ENCODE measurements at regions not wholly inside any gene's neighbourhood (a gene's known extent, or its start where the extent isn't known, plus 50 kb on each side); places are given as distances from the start of the nearest gene placed in this dataset.

DNA sequence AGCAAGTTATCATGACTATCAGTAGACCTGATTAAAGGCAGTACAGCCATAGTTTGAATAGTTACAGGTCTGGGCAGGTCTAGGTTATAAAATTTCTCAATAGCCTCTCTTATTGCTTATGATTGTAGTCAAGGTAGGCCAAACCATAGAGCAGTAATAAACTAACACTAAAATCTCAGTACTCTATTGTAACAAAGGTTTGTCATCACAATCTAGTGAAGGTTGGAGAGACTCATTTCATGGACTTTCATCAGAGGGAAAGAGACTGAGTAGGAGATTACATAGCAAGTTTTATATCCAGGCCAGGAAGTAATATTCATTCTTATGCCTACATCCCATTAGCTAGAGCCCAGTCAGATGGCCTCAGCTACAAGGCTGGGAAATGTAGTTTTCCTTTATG, 141.0 kb downstream of the ASB9 start:
- H3K9me3 ChIP-seq (ENCODE audit: low read length): no peaks in the 10 kb centered on the region
- in situ Hi-C loops (cut with HindIII; ENCODE audit: extremely low pct_ligation_motif_present, low pct_unique_long_range_greater_than_20kb) (loop anchor here (25.0 kb wide), 1 partner anchor 1042 kb away; no protein-coding TSS in a partner anchor), intact Hi-C loops (cut with micrococcal nuclease; ENCODE audit: unreplicated experiment) (no loop called here)
- H3K4me1 ChIP-seq (ENCODE audit: insufficient read depth, low read length): no peaks in the 10 kb centered on the region
- no peak overlapping the region for H3K27ac ChIP-seq (ENCODE audit: extremely low read length, insufficient read depth, low read length)
- H3K4me2 ChIP-seq (ENCODE audit: low read depth, low read length): no peak overlapping the region
- POLR2A ChIA-PET: no interaction called here
- no peaks in the 10 kb centered on the region for H4K20me1 ChIP-seq (ENCODE audit: insufficient read depth, low read length)
- no peak overlapping the region for H3K9ac ChIP-seq (ENCODE audit: insufficient read depth, low read depth, low read length)
- TF ChIP-seq SMAD9 (CRISPR knock-in tag; IDR thresholded peaks at IDR 0.05): no peak
- no peak for TF ChIP-seq ZNF577 (CRISPR knock-in tag; IDR thresholded peaks at IDR 0.05; ENCODE audit: borderline replicate concordance, low read depth)
- no peak for TF ChIP-seq ZBTB3 (CRISPR knock-in tag; IDR thresholded peaks at IDR 0.05; ENCODE audit: borderline replicate concordance, low read depth)
- TF ChIP-seq NR2F2 (IDR thresholded peaks at IDR 0.05; ENCODE audit: borderline replicate concordance, low read depth): no peak
- no peak for TF ChIP-seq U2AF2 (IDR thresholded peaks at IDR 0.05; ENCODE audit: low read depth, low read length)
- H2AFZ ChIP-seq (ENCODE audit: low read length): no peak overlapping the region
- DNase-seq (ENCODE audit: low spot score) (no peak), FAIRE-seq (no peak), ATAC-seq (no peak)
- H3K79me2 ChIP-seq (ENCODE audit: insufficient read depth, low read length): no peaks in the 10 kb centered on the region
- BruUV-seq (replicated peaks): no TSS peak
- no peaks in the 10 kb centered on the region for H3K36me3 ChIP-seq (replicated peaks in 1 of 2; ENCODE audit: control insufficient read depth in 1 of 2, insufficient read depth in 2 of 2, low read length in 2 of 2)
- CTCF ChIA-PET (ENCODE audit: low intra/inter-chr PET ratio, low total read pairs): no interaction called here
- peaks cover 0 to 1% of the 10 kb centered on the region in 2 experiments; a peak in 1 of 5 replicates for H3K27me3 ChIP-seq (ENCODE audit: control insufficient read depth in 1 of 2, insufficient read depth in 2 of 2, low read length in 2 of 2)
- H3K4me3 ChIP-seq (replicated peaks in 1 of 3; ENCODE audit: insufficient read depth in 1 of 3, low read depth in 2 of 3, low read length in 3 of 3): no peak overlapping the region

DNA sequence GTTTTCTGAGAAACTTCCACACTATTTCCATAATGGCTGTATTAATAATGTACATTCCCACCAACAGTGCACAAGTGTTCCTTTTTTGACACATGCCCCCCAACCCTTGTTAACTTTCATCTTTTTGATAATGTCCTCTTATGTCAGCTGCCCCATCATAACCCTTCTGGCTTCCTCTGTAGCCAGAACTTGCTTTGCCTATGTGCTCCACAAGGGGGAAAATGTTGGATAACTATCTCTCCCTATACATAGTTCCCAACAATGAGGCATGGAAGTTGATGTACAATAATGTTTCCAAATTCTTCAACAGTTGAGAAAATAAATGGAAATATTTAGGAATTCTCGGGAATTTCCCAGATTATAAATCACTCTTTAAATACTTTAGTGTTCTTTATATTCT, 142.9 kb downstream of the ASB9 start:
- in situ Hi-C loops (cut with HindIII; ENCODE audit: extremely low pct_ligation_motif_present, low pct_unique_long_range_greater_than_20kb): loop anchor here (25.0 kb wide), 1 partner anchor 1040 kb away; no protein-coding TSS in a partner anchor
- WGBS (ENCODE audit: low lambda C conversion rate): 0% methylated on average over 1 of the region's 1 CpG
- TF ChIP-seq ARNT2 (CRISPR knock-in tag; IDR thresholded peaks at IDR 0.05; ENCODE audit: low read depth) (no peak), ZNF530 (CRISPR knock-in tag; IDR thresholded peaks at IDR 0.05; ENCODE audit: low read depth) (no peak), RBM39 (IDR thresholded peaks at IDR 0.05; ENCODE audit: low read depth, low read length, poor library complexity, severe bottlenecking) (no peak), ERF (CRISPR knock-in tag; IDR thresholded peaks at IDR 0.05) (no peak), ZNF329 (CRISPR knock-in tag; IDR thresholded peaks at IDR 0.05; ENCODE audit: low read depth) (no peak), CEBPG (CRISPR knock-in tag; IDR thresholded peaks at IDR 0.05) (no peak)
- TF ChIP-seq, protein P1, sequence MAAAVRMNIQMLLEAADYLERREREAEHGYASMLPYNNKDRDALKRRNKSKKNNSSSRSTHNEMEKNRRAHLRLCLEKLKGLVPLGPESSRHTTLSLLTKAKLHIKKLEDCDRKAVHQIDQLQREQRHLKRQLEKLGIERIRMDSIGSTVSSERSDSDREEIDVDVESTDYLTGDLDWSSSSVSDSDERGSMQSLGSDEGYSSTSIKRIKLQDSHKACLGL (CRISPR knock-in tag; IDR thresholded peaks at IDR 0.05): no peak
- Histone ChIP-seq H3K9me3 (ENCODE audit: low read length) (no peaks in the 10 kb centered on the region), H3K27me3 (ENCODE audit: control insufficient read depth in 1 of 2, insufficient read depth in 2 of 2, low read length in 2 of 2) (peaks cover 0 to 1% of the 10 kb centered on the region in 2 experiments; a peak in 1 of 5 replicates), H4K20me1 (ENCODE audit: insufficient read depth, low read length) (no peaks in the 10 kb centered on the region), H3K27ac (ENCODE audit: extremely low read length, insufficient read depth, low read length) (no peak overlapping the region), H3K79me2 (ENCODE audit: insufficient read depth, low read length) (no peaks in the 10 kb centered on the region), H2AFZ (ENCODE audit: low read length) (no peak overlapping the region), H3K9ac (ENCODE audit: insufficient read depth, low read depth, low read length) (no peak overlapping the region), H3K4me3 (replicated peaks in 1 of 3; ENCODE audit: insufficient read depth in 1 of 3, low read depth in 2 of 3, low read length in 3 of 3) (no peak overlapping the region), H3K36me3 (replicated peaks in 1 of 2; ENCODE audit: control insufficient read depth in 1 of 2, insufficient read depth in 2 of 2, low read length in 2 of 2) (no peaks in the 10 kb centered on the region), H3K4me1 (ENCODE audit: insufficient read depth, low read length) (no peaks in the 10 kb centered on the region), H3K4me2 (ENCODE audit: low read depth, low read length) (no peak overlapping the region)
- ATAC-seq (peak; percentile 39; the same call in 1 of the 3 replicates), FAIRE-seq (no peak), DNase-seq (ENCODE audit: low spot score) (no peak)
- CTCF ChIA-PET (ENCODE audit: low intra/inter-chr PET ratio, low total read pairs): no interaction called here
- POLR2A ChIA-PET: no interaction called here
- intact Hi-C loops (cut with micrococcal nuclease; ENCODE audit: unreplicated experiment): no loop called here
- BruUV-seq (replicated peaks): no TSS peak

Measured in HepG2 (cell line).